Kidney (tissue), 13 donors: ENCODE measurements at regions not wholly inside any gene's neighbourhood (a gene's known extent, or its start where the extent isn't known, plus 50 kb on each side); places are given as distances from the start of the nearest gene placed in this dataset.
"Not testable (repeated sequence)": the region's sequence is repeated elsewhere in the genome, so short reads cannot be mapped to it uniquely, and the experiment has no call there.

ENCODE experiments used
- DNase-seq, 5 donors: peaks; one replicate each; pipeline ENCODE4 v3.0.0-alpha.2; 2013 to 2020
- FAIRE-seq: peaks from 2 replicates; lab custom pipeline; 2012; peaks lifted over from hg19 to GRCh38; lab: Jason Lieb, UNC
- H3K27ac ChIP-seq, 2 donors: one replicate each; pipeline ENCODE4 v1.7.0; 2013; ENCODE audit warnings: low read depth in 2 of 2, low read length in 2 of 2, inconsistent platforms in 1 of 2
- H3K27me3 ChIP-seq: one replicate; pipeline ENCODE4 v1.7.1; 2013; ENCODE audit warnings: low read length, inconsistent platforms; ENCODE audit not compliant: control insufficient read depth, insufficient read depth
- H3K36me3 ChIP-seq, 3 donors: one replicate each; pipeline versions ENCODE4 v1.7.0 to v1.7.1; 2013; ENCODE audit warnings: low read length in 3 of 3, control low read depth in 1 of 3, inconsistent platforms in 1 of 3; ENCODE audit not compliant: insufficient read depth in 3 of 3, control insufficient read depth in 2 of 3
- H3K4me1 ChIP-seq, 3 donors: one replicate each; pipeline versions ENCODE4 v1.7.0 to v1.7.1; 2013; ENCODE audit warnings: low read length in 3 of 3, inconsistent platforms in 1 of 3, low read depth in 1 of 3; ENCODE audit not compliant: control insufficient read depth in 2 of 3, insufficient read depth in 2 of 3
- H3K4me3 ChIP-seq, 3 donors: one replicate each; pipeline versions ENCODE4 v1.7.0 to v1.8.1; 2013; ENCODE audit warnings: low read length in 3 of 3, control low read depth in 1 of 3, inconsistent platforms in 1 of 3
- H3K9ac ChIP-seq, 3 donors: one replicate each; pipeline versions ENCODE4 v1.7.0 to v1.7.1; 2013; ENCODE audit warnings: low read length in 3 of 3, control low read depth in 1 of 3, inconsistent platforms in 1 of 3
- H3K9me3 ChIP-seq, 3 donors: one replicate each; pipeline versions ENCODE4 v1.7.0 to v1.7.1; 2013; ENCODE audit warnings: low read length in 3 of 3, control low read depth in 1 of 3, inconsistent platforms in 1 of 3; ENCODE audit not compliant: control insufficient read depth in 2 of 3, insufficient read depth in 1 of 3
- intact Hi-C: fragments of 100-400 bp; cut with DNase I; formaldehyde crosslinking; loops from one replicate; pipeline ENCODE4 v1.11.1; 2022
- TF ChIP-seq, protein P1 (sequence below): IDR thresholded peaks from 3 replicates; pipeline ENCODE4 v1.5.1; 2012; ENCODE audit warnings: mild to moderate bottlenecking, moderate library complexity, borderline replicate concordance; ENCODE audit not compliant: insufficient read depth; ENCODE audit errors: extremely low read depth
- donor health status: control.
- donor health status: control.
- donor health status: control.
- donor health status: control.
- donor health status: control.
- donor health status: DM: yes; HTN: yes; CAD: no.
- donor health status: Normal renal cell carcinoma (clear cell type).

DNA sequence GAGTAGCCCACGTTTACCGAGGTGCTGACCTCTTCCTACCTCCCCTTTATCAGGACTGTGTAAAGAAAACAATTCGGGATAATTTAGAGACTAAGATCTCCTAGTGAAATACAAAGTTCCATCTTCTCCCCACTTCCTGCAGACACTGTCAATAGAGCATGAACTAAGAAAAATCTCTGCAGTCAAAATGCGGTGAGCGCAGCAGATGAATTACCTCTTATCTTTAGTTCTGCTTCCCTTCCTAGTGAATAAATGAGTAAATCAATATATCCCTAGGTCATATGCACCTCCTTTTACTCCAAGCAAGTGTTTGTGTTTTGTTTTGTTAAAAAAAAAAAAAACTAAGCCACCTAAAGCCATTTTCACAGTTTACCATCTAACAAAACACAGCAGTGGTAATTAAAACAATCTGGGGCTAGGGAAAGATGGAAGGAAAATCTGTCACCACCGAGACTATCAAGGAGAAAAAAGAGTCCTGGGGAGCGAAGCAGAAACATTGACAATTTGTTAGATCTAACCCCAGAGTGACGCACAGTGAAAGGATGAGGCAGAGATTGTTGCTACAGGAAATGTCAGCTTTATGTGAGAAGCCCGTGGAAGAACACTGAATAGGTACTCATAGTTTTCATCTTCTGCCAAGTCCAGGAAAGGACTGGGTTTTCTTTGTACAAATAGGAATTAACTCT, 159.4 kb upstream of the SPTLC3 start:
- no peak for DNase-seq
- TF ChIP-seq, protein P1, sequence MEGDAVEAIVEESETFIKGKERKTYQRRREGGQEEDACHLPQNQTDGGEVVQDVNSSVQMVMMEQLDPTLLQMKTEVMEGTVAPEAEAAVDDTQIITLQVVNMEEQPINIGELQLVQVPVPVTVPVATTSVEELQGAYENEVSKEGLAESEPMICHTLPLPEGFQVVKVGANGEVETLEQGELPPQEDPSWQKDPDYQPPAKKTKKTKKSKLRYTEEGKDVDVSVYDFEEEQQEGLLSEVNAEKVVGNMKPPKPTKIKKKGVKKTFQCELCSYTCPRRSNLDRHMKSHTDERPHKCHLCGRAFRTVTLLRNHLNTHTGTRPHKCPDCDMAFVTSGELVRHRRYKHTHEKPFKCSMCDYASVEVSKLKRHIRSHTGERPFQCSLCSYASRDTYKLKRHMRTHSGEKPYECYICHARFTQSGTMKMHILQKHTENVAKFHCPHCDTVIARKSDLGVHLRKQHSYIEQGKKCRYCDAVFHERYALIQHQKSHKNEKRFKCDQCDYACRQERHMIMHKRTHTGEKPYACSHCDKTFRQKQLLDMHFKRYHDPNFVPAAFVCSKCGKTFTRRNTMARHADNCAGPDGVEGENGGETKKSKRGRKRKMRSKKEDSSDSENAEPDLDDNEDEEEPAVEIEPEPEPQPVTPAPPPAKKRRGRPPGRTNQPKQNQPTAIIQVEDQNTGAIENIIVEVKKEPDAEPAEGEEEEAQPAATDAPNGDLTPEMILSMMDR: no peak
- no peak for FAIRE-seq

GRCh38 chr20:12857643-12858042, 151.1 kb upstream of the SPTLC3 start:
- H3K9me3 ChIP-seq, DNase-seq, H3K27ac ChIP-seq, H3K9ac ChIP-seq, H3K27me3 ChIP-seq, intact Hi-C loops, H3K36me3 ChIP-seq, FAIRE-seq, H3K4me1 ChIP-seq, H3K4me3 ChIP-seq: not testable (repeated sequence)

More for the DNA sequence above, 159.4 kb upstream of the SPTLC3 start:
- Histone ChIP-seq H3K27ac (no peak overlapping the region), H3K27me3 (no peaks in the 10 kb centered on the region), H3K9me3 (no peaks in the 10 kb centered on the region), H3K4me1 (no peaks in the 10 kb centered on the region), H3K9ac (no peak overlapping the region), H3K4me3 (no peak overlapping the region), H3K36me3 (no peaks in the 10 kb centered on the region)
- intact Hi-C loops: no loop called here

GRCh38 chr20:12860619-12861247, 148.0 kb upstream of the SPTLC3 start:
- Histone ChIP-seq H3K27me3 (no peaks in the 10 kb centered on the region), H3K9me3 (no peaks in the 10 kb centered on the region), H3K4me3 (no peak overlapping the region), H3K4me1 (no peaks in the 10 kb centered on the region), H3K36me3 (no peaks in the 10 kb centered on the region), H3K27ac (no peak overlapping the region), H3K9ac (no peak overlapping the region)
- no peak for DNase-seq
- TF ChIP-seq, protein P1: no peak
- intact Hi-C loops: no loop called here
- FAIRE-seq: no peak

- Histone ChIP-seq H3K9ac (no peak overlapping the region), H3K4me3 (no peak overlapping the region), H3K27ac (no peak overlapping the region), H3K4me1 (no peaks in the 10 kb centered on the region), H3K36me3 (no peaks in the 10 kb centered on the region), H3K9me3 (no peaks in the 10 kb centered on the region), H3K27me3 (no peaks in the 10 kb centered on the region)
- intact Hi-C loops: no loop called here
- TF ChIP-seq, protein P1: no peak
- DNase-seq (no peak), FAIRE-seq (no peak)
Measured at GRCh38 chr20:12869669-12870068, 139.1 kb upstream of the SPTLC3 start.
